Stimulated activated CD4-positive, alpha-beta T cell treated with anti-CD3 and anti-CD28 coated beads, Interleukin-12 subunit alpha, Interleukin-12 subunit beta, amount 100 ng/mL, for 4 hours (primary cell): ENCODE measurements at regions not wholly inside any gene's neighbourhood (a gene's known extent, or its start where the extent isn't known, plus 50 kb on each side); places are given as distances from the start of the nearest gene placed in this dataset.

Experiments
- DNase-seq: peaks from one replicate; pipeline ENCODE4 v3.0.0-alpha.2; 2020

- no peak for DNase-seq
Observed at GRCh38 chr9:21565155-21565554, 83.0 kb upstream of the IFNE start.

DNA sequence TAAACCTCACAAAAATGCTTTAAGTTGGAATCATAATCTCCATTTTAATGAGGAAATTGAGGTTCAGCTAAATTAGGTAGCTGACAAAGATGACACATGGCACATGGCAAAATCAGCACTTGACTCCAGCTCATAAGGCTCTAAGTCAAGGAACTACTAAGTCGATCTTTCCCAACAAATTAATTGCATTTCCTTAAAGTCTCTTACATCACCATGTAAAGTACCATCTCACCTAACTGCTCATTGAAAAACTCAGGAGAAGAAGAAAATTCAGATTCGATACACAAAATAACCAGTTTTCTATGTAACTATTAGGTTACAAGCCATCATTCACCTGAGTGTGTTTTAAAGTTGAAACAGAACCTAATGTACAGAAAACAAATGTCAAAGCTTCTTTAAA lies 85.8 kb upstream of the IFNE start:
- no peak for DNase-seq

GRCh38 chr9:21568484-21568883 lies 86.4 kb upstream of the IFNE start:
- DNase-seq, result no peak

DNA sequence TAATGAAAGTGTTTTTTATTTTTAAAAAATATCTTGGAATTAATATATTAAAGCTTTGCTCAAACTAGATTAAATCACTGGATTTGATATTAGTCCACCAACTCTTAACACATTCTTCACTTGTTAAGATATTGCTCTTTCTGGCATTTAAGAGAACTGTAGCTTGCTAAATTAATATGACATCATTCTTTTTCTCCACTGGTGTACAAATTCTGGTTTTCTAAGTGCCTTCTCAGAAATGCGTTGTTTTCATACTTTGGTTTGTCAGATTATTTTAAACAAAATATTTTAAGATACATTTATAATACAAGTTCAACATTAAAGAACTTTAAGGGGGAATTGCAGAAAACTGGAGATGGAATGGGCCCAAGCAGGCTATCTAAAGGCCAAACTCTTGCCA lies 87.6 kb upstream of the IFNE start:
- DNase-seq, result no peak

- no peak for DNase-seq
Observed at GRCh38 chr9:21570643-21571275, 88.6 kb upstream of the IFNE start.

DNA sequence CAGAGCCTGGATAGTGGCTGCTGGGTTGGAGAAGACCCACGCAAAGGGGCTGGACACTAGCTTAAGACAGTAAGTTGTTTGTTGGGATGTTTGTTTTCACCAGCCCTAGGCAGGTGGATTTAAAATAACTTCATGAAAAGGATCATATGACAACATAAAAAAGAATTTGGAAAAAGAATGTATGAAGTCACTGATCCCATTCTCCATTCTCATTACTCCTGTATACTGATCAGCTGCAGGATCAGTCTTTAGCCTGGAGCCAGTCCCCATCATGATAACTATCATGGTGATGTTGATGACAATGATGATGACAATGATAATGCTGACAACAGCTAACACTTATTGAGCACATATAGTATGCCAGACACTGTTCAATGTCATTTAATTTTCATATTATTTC lies 92.1 kb upstream of the IFNE start:
- DNase-seq, result no peak

DNA sequence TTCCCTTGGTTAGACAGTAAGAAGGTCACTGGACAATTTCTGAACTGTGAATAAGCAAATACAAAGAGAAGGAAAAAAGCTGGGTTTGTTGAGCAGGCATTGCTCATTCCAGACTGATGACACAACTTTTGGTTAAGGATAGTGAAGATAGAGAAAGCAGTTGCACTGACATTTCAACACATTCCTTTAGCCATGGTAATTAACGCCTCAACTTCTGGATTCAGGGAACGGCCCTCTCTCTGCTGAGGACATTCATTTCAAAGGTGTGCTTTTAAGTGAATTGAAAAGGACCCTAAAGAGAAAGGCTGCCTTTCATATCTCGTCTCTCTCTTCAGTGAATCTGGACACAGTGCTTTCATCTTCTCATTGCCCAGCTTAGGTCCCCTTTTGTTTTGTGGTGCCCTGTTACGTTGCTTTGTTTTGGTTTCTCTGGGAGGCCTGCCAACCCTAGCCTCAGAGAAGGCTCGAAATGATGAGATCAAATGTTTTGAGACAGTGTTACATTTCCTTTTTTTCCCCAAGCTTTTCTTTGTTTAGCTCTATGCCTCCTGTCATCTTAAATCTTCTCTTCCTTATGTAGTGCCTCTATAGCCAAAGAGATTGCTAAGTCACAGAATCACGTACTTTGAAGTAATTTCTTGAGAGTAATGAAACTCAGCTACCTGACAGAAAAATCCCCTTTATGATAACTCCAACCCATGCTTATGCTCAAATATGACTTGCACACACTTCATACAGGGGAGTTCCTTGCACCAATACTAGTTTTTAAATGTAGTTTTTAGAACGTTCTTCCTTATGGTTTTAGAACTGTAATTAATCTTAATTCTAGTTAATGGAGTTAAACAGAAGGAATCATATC lies 94.4 kb upstream of the IFNE start:
- DNase-seq, result peak; percentile 13

- DNase-seq, result no peak
Observed at GRCh38 chr9:21579247-21579671, 97.1 kb upstream of the IFNE start.

- no peak for DNase-seq
Observed at GRCh38 chr9:21579743-21580142, 97.6 kb upstream of the IFNE start.

GRCh38 chr9:21580636-21581378 lies 98.7 kb upstream of the IFNE start:
- DNase-seq, result no peak

- no peak for DNase-seq
Observed at GRCh38 chr9:21583628-21584377, 101.7 kb upstream of the IFNE start.

- DNase-seq, result no peak
Observed at GRCh38 chr9:21584890-21585289, 102.8 kb upstream of the IFNE start.

DNA sequence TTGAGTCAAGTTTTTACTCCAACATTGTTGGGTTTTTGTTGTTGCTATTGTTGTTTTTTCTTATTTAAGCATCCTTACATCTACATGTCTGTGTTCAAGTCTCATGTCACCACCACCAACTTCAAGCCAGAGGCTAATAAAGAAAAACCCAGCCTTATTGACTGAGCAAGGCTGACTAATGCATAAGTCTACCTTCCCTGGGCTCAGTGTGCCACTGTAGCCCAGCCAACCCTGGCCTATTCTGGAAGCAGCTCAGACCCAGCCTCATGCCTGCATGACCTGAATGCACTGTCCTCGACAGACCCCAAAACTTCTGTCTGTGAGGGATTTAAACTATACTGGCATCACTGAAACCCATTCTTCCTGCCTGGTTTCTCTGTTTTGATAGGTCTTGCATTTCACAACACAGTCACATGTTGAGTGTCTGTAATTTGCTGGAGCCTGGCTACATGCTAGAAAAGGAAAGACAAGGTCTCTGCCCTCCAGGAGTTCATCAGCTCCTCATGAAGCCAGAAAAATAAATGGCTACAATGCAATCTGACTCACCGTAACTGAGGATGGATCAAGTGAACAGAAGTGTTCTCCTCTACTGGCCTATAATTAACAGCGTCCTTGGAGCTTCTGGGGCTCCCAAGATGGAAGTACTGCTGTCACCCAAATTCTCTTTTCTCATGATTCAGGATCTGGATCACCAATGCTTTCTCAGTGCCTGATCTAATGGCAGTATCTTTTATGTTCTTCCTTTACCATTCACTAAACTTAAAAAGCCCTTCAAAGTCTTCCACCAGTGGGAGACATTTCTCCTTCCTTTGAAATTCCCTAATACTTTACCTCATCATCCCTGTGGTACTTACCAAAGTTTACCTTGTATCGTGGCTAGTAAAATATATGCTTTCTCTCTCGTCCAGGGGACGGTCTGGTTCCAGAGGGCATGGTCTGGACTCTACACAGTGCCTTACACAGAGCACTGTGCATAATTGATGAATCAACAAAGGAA lies 103.9 kb upstream of the IFNE start:
- DNase-seq, result no peak

DNA sequence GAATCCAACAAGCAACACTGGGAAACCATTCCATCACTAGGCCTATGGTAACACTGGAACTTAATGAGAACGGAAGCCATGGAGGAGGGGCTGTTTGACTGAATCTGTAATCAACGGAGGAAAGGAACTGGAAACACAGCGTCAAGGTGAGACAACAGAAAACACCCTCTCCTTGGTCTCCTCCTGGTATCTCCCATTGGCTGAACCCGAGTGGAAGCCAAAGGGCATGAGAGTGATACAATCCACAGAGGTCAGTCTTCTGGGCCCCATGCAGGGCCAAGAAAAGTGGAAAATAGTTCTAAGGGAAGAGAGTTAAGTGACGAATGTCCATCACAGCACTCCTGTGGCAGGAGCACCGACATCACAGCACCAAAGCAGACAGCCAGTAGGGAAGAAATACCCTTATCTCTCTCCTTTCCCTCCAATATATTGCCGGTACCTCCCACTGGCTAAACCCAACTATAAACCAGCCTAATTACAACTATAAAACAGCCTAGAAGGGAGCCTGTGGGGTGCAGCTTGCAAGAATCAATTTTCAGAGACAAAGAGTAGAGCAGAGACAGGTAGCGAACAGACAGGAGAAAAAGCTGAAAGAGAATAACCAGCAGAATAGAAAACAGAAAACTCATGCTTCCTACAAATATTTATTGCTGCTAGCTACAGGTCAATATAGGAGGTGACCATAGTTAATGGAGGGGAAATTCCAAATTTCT lies 107.4 kb upstream of the IFNE start:
- no peak for DNase-seq

DNA sequence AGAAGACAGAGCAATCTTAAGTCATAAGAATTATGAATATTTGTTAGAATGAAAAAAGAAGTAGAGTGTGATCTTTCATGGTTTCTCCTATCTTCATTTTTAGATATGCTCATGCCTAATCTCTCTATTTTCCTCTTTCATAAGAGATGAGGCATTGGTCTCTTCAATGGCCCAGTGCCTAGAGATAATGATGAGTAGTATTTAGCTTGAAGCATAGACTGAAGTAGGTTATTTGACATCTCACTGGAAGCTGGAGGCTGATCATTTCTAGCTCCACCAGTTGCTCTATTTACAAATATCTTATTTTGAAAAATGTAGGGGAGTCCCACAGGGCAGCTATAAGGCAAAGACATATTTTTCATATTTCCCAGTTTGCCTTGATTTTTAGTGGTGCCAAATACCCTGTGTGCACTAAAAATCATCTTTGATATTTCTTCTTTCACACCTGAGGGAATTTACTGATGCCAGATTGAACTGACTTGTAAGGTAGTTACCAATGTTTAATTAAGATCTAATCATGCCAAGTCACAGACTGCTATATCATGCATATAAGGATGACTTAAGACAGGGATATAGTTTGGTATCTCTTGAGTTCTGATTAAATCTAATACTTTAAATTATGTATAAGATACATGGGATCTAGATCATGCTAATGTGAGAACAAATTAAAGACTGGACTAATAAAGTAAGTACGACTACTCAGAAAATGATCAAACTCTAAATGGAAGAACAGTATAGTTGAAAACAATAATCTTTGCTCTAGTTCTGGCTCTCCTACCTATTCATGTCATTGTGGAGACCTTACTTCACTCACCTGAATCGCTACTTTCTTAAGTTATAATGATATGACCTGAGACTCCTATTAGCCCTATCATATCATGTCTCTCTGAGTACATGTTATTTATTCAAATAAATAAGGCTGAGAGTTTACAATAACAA lies 108.2 kb upstream of the IFNE start:
- no peak for DNase-seq

DNA sequence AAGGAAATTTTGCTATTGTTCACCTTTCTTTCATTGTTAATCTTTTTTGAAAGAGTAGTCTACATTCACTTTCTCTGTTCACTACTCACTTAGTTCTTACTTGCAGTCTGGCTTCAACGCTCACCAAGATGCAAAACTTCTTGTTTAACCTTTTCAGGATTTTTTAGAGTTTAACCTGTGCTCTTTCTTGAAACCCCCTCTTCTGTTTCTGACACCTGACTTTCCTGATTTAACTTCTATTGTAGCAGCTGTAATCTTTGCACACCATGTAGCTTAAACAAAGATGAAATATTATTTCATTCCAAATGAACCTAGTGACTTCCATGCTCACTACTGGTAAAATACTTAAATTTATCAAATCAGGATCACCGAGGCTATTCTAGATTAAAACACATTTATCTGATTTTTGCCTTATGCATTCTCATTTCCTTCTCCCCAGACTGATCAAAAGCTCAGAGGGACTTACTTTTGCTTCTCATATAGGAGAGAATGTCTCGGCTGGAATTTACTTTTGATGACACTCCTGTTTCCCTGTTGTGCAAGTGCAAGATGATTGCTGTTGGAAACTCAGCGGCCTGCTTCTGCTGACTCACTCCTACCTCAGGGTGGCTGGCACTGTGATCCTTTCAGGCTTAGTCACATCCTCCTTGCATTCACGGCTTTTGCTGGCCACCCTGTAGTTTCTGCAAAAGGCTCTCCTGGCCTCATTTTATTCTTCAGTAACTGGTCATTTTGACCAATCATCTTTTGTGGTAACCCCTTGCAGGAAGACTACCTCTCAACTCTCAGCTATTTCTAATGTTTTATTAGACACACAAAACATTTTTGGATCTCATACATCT lies 109.3 kb upstream of the IFNE start:
- DNase-seq, result peak; percentile 41

DNA sequence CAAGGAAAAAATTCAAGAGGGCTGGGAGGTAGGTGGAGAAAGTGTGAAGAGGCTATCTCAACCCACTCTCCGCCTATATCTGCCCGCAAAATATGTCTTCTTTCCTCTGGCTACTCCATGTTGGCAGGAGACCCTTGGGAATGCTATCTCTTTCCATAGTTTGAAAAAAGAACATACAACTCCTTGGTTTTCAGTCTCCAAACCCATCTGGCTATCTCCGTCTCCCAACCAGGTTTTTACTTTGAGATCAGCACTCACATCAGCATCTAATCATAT lies 109.9 kb upstream of the IFNE start:
- DNase-seq, result no peak

GRCh38 chr9:21597284-21597683 lies 115.2 kb upstream of the IFNE start:
- DNase-seq, result no peak

- no peak for DNase-seq
Observed at GRCh38 chr9:21598749-21599148, 116.6 kb upstream of the IFNE start.
